Right cardiac atrium (tissue), 5 donors: ENCODE measurements at regions not wholly inside any gene's neighbourhood (a gene's known extent, or its start where the extent isn't known, plus 50 kb on each side); places are given as distances from the start of the nearest gene placed in this dataset.
"Not testable (repeated sequence)": the region's sequence is repeated elsewhere in the genome, so short reads cannot be mapped to it uniquely, and the experiment has no call there.

Experiments used
- ATAC-seq, 2 donors: fragments of 200-7000 bp; cut with Tn5 transposase; one replicate each; pipeline versions ENCODE4 v1.8.0 to v1.9.1; 2020; ENCODE audit warnings: moderate library complexity in 2 of 2, mild to moderate bottlenecking in 1 of 2
- DNase-seq, 3 donors: peaks; one replicate each; pipeline ENCODE4 v3.0.0-alpha.2; 2020
- H3K27ac ChIP-seq: one replicate; pipeline ENCODE4 v1.5.1; 2013; ENCODE audit warnings: mild to moderate bottlenecking, low read length, control low read depth, moderate library complexity
- H3K27me3 ChIP-seq: one replicate; pipeline ENCODE4 v1.6.1; 2013; ENCODE audit not compliant: control insufficient read depth, insufficient read depth
- H3K4me1 ChIP-seq: one replicate; pipeline ENCODE4 v1.6.1; 2013; ENCODE audit warnings: low read length; ENCODE audit not compliant: control insufficient read depth, insufficient read depth
- H3K4me3 ChIP-seq: one replicate; pipeline ENCODE4 v1.5.1; 2013; ENCODE audit warnings: low read length, control low read depth
- H3K9me3 ChIP-seq: one replicate; pipeline ENCODE4 v1.6.1; 2013; ENCODE audit warnings: low read length; ENCODE audit not compliant: control insufficient read depth
- WGBS: extraction: QIAGEN DNeasy Blood & Tissue Kit; methylation state at CpG from one replicate; pipeline ENCODE4 v1.1.7; 2013; 5-methylcytosine and 5-hydroxymethylcytosine counted together
- intact Hi-C, 4 donors: fragments of 100-400 bp; cut with DNase I; formaldehyde crosslinking; loops; one replicate each; pipeline versions ENCODE4 v1.11.0 to v1.14.0; 2022 to 2023
- donor health status: healthy with polysubstance abuse.
- donor health status: DM: no; HTN: yes; CAD: no.
- donor health status: DM: no; HTN: no; CAD: no.
- donor health status: DM: no; HTN: yes; CAD: no; lungs with severe emphysema.
- donor health status: DM: yes; HTN: yes; CAD: no.

DNA sequence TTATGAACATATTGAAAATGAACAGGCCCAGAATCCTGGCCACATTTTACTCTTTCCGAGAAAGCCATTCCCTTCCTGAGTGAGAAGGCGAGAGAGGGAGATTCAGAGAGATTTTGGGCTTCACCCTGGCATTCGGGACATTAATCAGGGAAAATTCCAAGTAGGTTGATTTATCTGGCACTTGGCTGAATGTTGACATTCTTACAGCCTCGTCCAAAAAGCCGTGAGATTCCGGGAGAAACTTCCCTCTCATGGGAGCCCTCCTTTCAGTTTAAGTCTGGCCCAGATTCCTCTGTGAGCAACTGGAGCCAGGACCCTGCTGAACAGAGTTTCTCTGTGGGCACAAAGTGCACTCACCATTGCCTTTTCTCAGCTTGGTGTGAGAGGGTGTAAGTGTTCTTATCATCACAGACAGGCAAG, 129.2 kb upstream of the PEG3 start:
- 9% methylated on average over 6 of the region's 6 CpGs for WGBS
- Histone ChIP-seq H3K9me3 (no peaks in the 10 kb centered on the region), H3K27me3 (no peaks in the 10 kb centered on the region), H3K27ac (no peak overlapping the region), H3K4me3 (no peak overlapping the region), H3K4me1 (no peaks in the 10 kb centered on the region)
- DNase-seq (peak in 1 of 3 donors; percentile 18), ATAC-seq (no peak)
- intact Hi-C loops = no loop called here

DNA sequence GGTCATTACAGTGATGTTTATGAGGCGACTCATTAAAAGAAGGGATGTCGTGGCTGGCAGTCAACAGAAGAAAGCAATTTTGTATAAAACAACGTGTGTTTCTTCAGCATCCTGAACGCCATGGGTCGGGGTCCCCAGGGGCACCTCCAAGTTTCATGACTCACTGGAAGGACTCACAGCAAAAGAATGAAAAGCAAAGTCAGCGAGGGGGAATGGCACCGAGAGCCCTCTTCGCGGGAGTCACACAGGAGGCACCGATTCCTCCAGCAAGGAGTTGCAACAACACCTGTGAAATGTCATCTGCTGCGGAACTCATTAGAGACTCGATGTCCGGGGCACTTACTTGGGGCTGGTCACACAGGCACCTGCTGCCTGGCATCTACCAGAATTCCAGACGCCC, 130.7 kb upstream of the PEG3 start:
- ATAC-seq = no peak
- H3K27ac ChIP-seq = no peak overlapping the region
- no peaks in the 10 kb centered on the region for H3K9me3 ChIP-seq
- intact Hi-C loops = no loop called here
- WGBS = 74% methylated on average over 14 of the region's 14 CpGs
- no peaks in the 10 kb centered on the region for H3K27me3 ChIP-seq
- no peak overlapping the region for H3K4me3 ChIP-seq
- H3K4me1 ChIP-seq = no peaks in the 10 kb centered on the region
- no peak for DNase-seq

GRCh38 chr19:56972291-56972841, 131.8 kb upstream of the PEG3 start:
- Histone ChIP-seq H3K27ac (no peak overlapping the region), H3K9me3 (no peaks in the 10 kb centered on the region), H3K27me3 (no peaks in the 10 kb centered on the region), H3K4me1 (no peaks in the 10 kb centered on the region), H3K4me3 (no peak overlapping the region)
- ATAC-seq (no peak), DNase-seq (no peak)
- intact Hi-C loops = no loop called here
- 74% methylated on average over 16 of the region's 16 CpGs for WGBS

GRCh38 chr19:56973713-56974555, 133.4 kb upstream of the PEG3 start:
- WGBS = 42% methylated on average over 12 of the region's 12 CpGs
- H3K27ac ChIP-seq = no peak overlapping the region
- intact Hi-C loops = no loop called here
- no peak overlapping the region for H3K4me3 ChIP-seq
- H3K9me3 ChIP-seq = no peaks in the 10 kb centered on the region
- H3K4me1 ChIP-seq = no peaks in the 10 kb centered on the region
- ATAC-seq (no peak), DNase-seq (no peak)
- no peaks in the 10 kb centered on the region for H3K27me3 ChIP-seq

DNA sequence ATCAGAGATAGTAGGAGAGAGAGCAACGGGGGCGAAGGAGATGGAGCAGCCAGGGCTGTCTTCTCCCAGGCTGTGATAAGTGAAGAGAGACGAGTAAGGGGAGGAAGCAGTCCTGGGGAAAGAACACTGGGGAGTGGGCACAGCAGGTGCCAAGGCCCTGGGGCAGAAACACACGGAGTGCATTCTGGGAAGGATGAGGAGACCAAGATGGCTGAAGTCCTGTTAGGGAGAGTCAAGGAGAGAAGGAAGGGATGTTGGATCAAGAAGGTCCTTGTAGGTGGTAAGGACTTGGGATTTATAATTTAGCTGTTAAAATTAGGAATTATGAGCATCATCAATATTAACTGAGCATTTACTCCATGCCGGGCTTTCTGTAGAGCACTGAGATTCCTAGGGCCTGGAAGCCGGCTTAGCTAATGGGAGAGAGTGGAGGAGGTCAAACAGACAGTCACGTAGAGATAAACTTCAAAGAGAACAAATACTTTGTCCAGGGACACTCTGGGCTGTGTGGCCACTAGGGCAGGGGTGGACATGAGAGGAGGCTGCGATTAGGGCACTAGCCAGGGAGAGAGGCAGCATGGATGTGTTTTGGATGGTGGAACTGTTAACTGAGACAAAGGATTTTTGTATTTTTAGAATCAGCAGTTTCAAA, 134.2 kb upstream of the PEG3 start:
- no peaks in the 10 kb centered on the region for H3K9me3 ChIP-seq
- WGBS = 48% methylated on average over 8 of the region's 8 CpGs
- ATAC-seq (no peak), DNase-seq (no peak)
- no peaks in the 10 kb centered on the region for H3K27me3 ChIP-seq
- no peak overlapping the region for H3K4me3 ChIP-seq
- no peaks in the 10 kb centered on the region for H3K4me1 ChIP-seq
- intact Hi-C loops = no loop called here
- no peak overlapping the region for H3K27ac ChIP-seq

DNA sequence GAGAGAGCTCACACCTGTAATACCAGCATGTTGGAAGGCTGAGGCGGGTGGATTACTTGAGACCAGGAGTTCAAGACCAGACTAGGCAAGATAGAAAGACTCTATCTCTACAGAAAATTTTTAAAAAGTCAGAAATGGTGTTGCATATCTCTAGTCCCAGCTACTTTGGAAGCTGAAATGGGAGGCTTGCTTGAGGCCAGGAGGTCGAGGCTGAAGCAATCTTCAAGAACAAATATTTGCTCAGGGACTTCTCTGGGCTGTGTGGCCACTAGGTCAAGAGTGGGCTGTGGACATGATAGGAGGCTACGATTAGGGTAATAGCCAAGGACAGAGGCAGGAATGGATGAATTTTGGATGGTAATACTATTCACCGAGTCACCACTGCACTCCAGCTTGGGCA, 135.8 kb upstream of the PEG3 start:
- intact Hi-C loops = no loop called here
- DNase-seq = no peak
- no peaks in the 10 kb centered on the region for H3K9me3 ChIP-seq
- 70% methylated on average over 4 of the region's 4 CpGs for WGBS
- no peak overlapping the region for H3K27ac ChIP-seq
- H3K4me1 ChIP-seq = no peaks in the 10 kb centered on the region
- H3K4me3 ChIP-seq = no peak overlapping the region
- no peaks in the 10 kb centered on the region for H3K27me3 ChIP-seq
- ATAC-seq = no peak

- DNase-seq = no peak
- no peaks in the 10 kb centered on the region for H3K9me3 ChIP-seq
- intact Hi-C loops = no loop called here
- H3K4me1 ChIP-seq = no peaks in the 10 kb centered on the region
- no peak for ATAC-seq
- 84% methylated on average over 14 of the region's 14 CpGs for WGBS
- H3K4me3 ChIP-seq = no peak overlapping the region
- H3K27ac ChIP-seq = no peak overlapping the region
- H3K27me3 ChIP-seq = no peaks in the 10 kb centered on the region
Observed at GRCh38 chr19:56976995-56977906, 136.7 kb upstream of the PEG3 start.

GRCh38 chr19:56978023-56978565, 137.6 kb upstream of the PEG3 start:
- DNase-seq (no peak), ATAC-seq (no peak)
- Histone ChIP-seq H3K27ac (no peak overlapping the region), H3K4me3 (no peak overlapping the region), H3K27me3 (no peaks in the 10 kb centered on the region), H3K4me1 (no peaks in the 10 kb centered on the region), H3K9me3 (no peaks in the 10 kb centered on the region)
- intact Hi-C loops = no loop called here
- 38% methylated on average over 20 of the region's 20 CpGs for WGBS

- H3K27ac ChIP-seq, intact Hi-C loops, DNase-seq, H3K4me1 ChIP-seq, H3K4me3 ChIP-seq, ATAC-seq, H3K27me3 ChIP-seq, H3K9me3 ChIP-seq: not testable (repeated sequence)
- WGBS = 91% methylated on average over 7 of the region's 7 CpGs
Observed at GRCh38 chr19:56980326-56980725, 139.5 kb upstream of the USP29 start.

DNA sequence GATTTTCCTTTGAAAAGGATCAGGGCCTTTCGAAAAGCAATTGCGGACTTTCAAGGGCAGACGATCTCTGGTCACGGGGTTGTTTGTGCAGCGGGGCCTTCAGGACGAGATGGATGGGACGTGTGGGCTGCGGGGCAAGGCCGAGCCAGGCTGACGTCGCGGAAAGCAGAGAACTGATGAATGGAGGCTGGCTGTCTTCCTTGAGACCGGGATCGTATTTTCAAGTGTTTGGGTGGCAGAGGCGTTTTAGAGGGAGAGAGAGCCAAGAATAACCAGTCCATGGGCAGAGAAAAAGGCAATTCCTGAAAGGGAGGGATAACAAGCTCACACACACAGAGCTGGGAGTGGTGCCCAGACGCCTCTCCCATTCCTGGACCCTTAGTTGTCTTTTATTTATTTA, 138.9 kb upstream of the USP29 start:
- intact Hi-C loops = no loop called here

More for the DNA sequence above, 138.9 kb upstream of the USP29 start:
- ATAC-seq (no peak), DNase-seq (no peak)
- 48% methylated on average over 16 of the region's 16 CpGs for WGBS
- Histone ChIP-seq H3K9me3 (no peaks in the 10 kb centered on the region), H3K27ac (no peak overlapping the region), H3K27me3 (no peaks in the 10 kb centered on the region), H3K4me3 (no peak overlapping the region), H3K4me1 (no peaks in the 10 kb centered on the region)
